ENCODE measurements at regions not wholly inside any gene's neighbourhood (a gene's known extent, or its start where the extent isn't known, plus 50 kb on each side); places are given as distances from the start of the nearest gene placed in this dataset.
"Not testable (repeated sequence)": the region's sequence is repeated elsewhere in the genome, so short reads cannot be mapped to it uniquely, and the experiment has no call there.

- no peak for DNase-seq (ENCODE audit: low spot score)
Observed at GRCh38 chr2:145402706-145403277, 882.9 kb upstream of the ZEB2 start.

GRCh38 chr2:145399131-145399530 lies 879.2 kb upstream of the ZEB2 start:
- DNase-seq (ENCODE audit: low spot score): no peak

- DNase-seq (ENCODE audit: low spot score): no peak
Observed at GRCh38 chr2:145394181-145394580, 874.3 kb upstream of the ZEB2 start.

GRCh38 chr2:145386973-145387372 lies 867.1 kb upstream of the ZEB2 start:
- DNase-seq (ENCODE audit: low spot score): no peak

GRCh38 chr2:145383961-145384360 lies 864.0 kb upstream of the ZEB2 start:
- DNase-seq (ENCODE audit: low spot score): no peak

GRCh38 chr2:145380436-145381017 lies 860.6 kb upstream of the ZEB2 start:
- DNase-seq (ENCODE audit: low spot score): no peak

- DNase-seq (ENCODE audit: low spot score): no peak
Observed at GRCh38 chr2:145379934-145380333, 860.0 kb upstream of the ZEB2 start.

- DNase-seq (ENCODE audit: low spot score): no peak
Observed at GRCh38 chr2:145374165-145374564, 854.2 kb upstream of the ZEB2 start.

- DNase-seq (ENCODE audit: low spot score): not testable (repeated sequence)
Observed at GRCh38 chr2:145367334-145367733, 847.4 kb upstream of the ZEB2 start.

GRCh38 chr2:145366341-145366740 lies 846.4 kb upstream of the ZEB2 start:
- no peak for DNase-seq (ENCODE audit: low spot score)

- DNase-seq (ENCODE audit: low spot score): no peak
Observed at GRCh38 chr2:145360129-145360790, 840.3 kb upstream of the ZEB2 start.

- no peak for DNase-seq (ENCODE audit: low spot score)
Observed at GRCh38 chr2:145359561-145359960, 839.6 kb upstream of the ZEB2 start.

- no peak for DNase-seq (ENCODE audit: low spot score)
Observed at GRCh38 chr2:145356056-145356455, 836.1 kb upstream of the ZEB2 start.

- DNase-seq (ENCODE audit: low spot score): no peak
Observed at GRCh38 chr2:145352484-145352883, 832.6 kb upstream of the ZEB2 start.

- no peak for DNase-seq (ENCODE audit: low spot score)
Observed at GRCh38 chr2:145351864-145352425, 832.0 kb upstream of the ZEB2 start.

- no peak for DNase-seq (ENCODE audit: low spot score)
Observed at GRCh38 chr2:145350011-145350410, 830.1 kb upstream of the ZEB2 start.

GRCh38 chr2:145344076-145344724 lies 824.3 kb upstream of the ZEB2 start:
- DNase-seq (ENCODE audit: low spot score): no peak

GRCh38 chr2:145343287-145343686 lies 823.4 kb upstream of the ZEB2 start:
- no peak for DNase-seq (ENCODE audit: low spot score)

GRCh38 chr2:145341536-145341935 lies 821.6 kb upstream of the ZEB2 start:
- no peak for DNase-seq (ENCODE audit: low spot score)

- DNase-seq (ENCODE audit: low spot score): no peak
Observed at GRCh38 chr2:145339646-145340045, 819.7 kb upstream of the ZEB2 start.

- DNase-seq (ENCODE audit: low spot score): no peak
Observed at GRCh38 chr2:145332210-145332898, 812.4 kb upstream of the ZEB2 start.

GRCh38 chr2:145329971-145330370 lies 810.1 kb upstream of the ZEB2 start:
- DNase-seq (ENCODE audit: low spot score): no peak

Measured in mesenteric fat pad (tissue), 1 donor.